Uterus (tissue), 3 donors: ENCODE measurements at regions not wholly inside any gene's neighbourhood (a gene's known extent, or its start where the extent isn't known, plus 50 kb on each side); places are given as distances from the start of the nearest gene placed in this dataset.
"Not testable (repeated sequence)": the region's sequence is repeated elsewhere in the genome, so short reads cannot be mapped to it uniquely, and the experiment has no call there.

Experiments
- DNase-seq, 2 donors: peaks; one replicate each; pipeline ENCODE4 v3.0.0-alpha.2; 2019 to 2020
- H3K27ac ChIP-seq, 2 donors: fragments of 200-600 bp; sonication (generic); 1 replicate in 1 of 2; 2 replicates in 1 of 2; pipeline ENCODE4 v1.5.1; 2016 to 2018
- H3K27me3 ChIP-seq, 2 donors: fragments of 200-600 bp; sonication (generic); one replicate each; pipeline ENCODE4 v1.5.1; 2018 to 2019; ENCODE audit warnings: control low read depth in 1 of 2
- H3K36me3 ChIP-seq, 2 donors: fragments of 200-600 bp; sonication (generic); one replicate each; pipeline ENCODE4 v1.5.1; 2019; ENCODE audit warnings: control low read depth in 1 of 2
- H3K4me1 ChIP-seq, 2 donors: fragments of 200-600 bp; sonication (generic); one replicate each; pipeline ENCODE4 v1.5.1; 2018 to 2019; ENCODE audit warnings: control low read depth in 1 of 2
- H3K4me3 ChIP-seq, 2 donors: fragments of 200-600 bp; sonication (generic); 1 replicate in 1 of 2; 2 replicates in 1 of 2; pipeline ENCODE4 v1.5.1; 2018 to 2019; ENCODE audit warnings: mild to moderate bottlenecking in 1 of 2
- H3K9me3 ChIP-seq, 2 donors: fragments of 200-600 bp; sonication (generic); one replicate each; pipeline ENCODE4 v1.5.1; 2019; ENCODE audit warnings: control low read depth in 1 of 2
- POLR2A ChIP-seq, 2 donors: fragments of 450-650 bp; IDR thresholded peaks; one replicate each; pipeline ENCODE4 v1.6.1; 2016; ENCODE audit warnings: antibody characterized with exemption in 2 of 2, mild to moderate bottlenecking in 1 of 2, moderate library complexity in 1 of 2
- intact Hi-C: fragments of 100-400 bp; cut with DNase I; formaldehyde crosslinking; loops from one replicate; pipeline ENCODE4 v1.15.1; 2023; ENCODE audit warnings: low total_unique reads
- TF ChIP-seq, protein P1 (sequence below), 4 experiments: fragments of 200-600 bp in 2 of 4; fragments of 450-650 bp in 2 of 4; sonication (generic) in 2 of 4; IDR thresholded peaks; one replicate each; pipeline ENCODE4 v1.5.1; 2016 to 2019; ENCODE audit warnings: antibody characterized with exemption in 4 of 4, mild to moderate bottlenecking in 2 of 4, moderate library complexity in 1 of 4
- donor health status: DM: yes; HTN: yes; CAD: no.

- Histone ChIP-seq H3K27me3 (no peaks in the 10 kb centered on the region), H3K27ac (no peak overlapping the region), H3K4me3 (no peak overlapping the region), H3K9me3 (no peaks in the 10 kb centered on the region), H3K4me1 (no peaks in the 10 kb centered on the region), H3K36me3 (no peaks in the 10 kb centered on the region)
- DNase-seq, result no peak
- intact Hi-C loops, result no loop called here
- no peak for TF ChIP-seq POLR2A (IDR thresholded peaks at IDR 0.05)
- TF ChIP-seq, protein P1, sequence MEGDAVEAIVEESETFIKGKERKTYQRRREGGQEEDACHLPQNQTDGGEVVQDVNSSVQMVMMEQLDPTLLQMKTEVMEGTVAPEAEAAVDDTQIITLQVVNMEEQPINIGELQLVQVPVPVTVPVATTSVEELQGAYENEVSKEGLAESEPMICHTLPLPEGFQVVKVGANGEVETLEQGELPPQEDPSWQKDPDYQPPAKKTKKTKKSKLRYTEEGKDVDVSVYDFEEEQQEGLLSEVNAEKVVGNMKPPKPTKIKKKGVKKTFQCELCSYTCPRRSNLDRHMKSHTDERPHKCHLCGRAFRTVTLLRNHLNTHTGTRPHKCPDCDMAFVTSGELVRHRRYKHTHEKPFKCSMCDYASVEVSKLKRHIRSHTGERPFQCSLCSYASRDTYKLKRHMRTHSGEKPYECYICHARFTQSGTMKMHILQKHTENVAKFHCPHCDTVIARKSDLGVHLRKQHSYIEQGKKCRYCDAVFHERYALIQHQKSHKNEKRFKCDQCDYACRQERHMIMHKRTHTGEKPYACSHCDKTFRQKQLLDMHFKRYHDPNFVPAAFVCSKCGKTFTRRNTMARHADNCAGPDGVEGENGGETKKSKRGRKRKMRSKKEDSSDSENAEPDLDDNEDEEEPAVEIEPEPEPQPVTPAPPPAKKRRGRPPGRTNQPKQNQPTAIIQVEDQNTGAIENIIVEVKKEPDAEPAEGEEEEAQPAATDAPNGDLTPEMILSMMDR (IDR thresholded peaks at IDR 0.05), result no peak
These were observed 465.4 kb downstream of the SETD4 start for GRCh38 chr21:35594905-35595304.

DNA sequence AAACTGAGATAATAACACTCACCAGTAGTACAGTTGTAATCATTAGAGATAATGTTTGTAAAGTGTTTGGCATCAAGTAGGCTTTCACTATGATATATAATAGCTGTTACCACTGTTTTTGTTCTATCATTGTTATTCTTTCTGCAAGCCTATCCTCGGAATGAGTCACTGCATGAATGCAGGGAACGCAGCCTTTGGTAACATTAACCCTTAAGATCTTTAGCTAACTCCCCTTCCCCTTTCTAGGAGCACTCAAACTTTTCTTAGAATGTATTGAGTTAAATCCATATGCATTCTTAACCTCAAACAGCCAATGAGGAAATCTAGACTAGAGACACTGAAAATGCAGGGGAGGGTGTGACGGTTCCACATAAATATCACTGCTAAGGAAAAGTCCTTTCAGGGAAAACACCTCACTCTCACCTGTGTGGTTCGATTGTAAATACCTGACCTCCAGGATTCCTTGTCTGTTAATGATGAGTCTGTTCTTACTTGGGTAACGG is 467.3 kb downstream of the SETD4 start:
- TF ChIP-seq POLR2A (IDR thresholded peaks at IDR 0.05), result no peak
- intact Hi-C loops, result no loop called here
- H3K27ac ChIP-seq, result no peak overlapping the region

DNA sequence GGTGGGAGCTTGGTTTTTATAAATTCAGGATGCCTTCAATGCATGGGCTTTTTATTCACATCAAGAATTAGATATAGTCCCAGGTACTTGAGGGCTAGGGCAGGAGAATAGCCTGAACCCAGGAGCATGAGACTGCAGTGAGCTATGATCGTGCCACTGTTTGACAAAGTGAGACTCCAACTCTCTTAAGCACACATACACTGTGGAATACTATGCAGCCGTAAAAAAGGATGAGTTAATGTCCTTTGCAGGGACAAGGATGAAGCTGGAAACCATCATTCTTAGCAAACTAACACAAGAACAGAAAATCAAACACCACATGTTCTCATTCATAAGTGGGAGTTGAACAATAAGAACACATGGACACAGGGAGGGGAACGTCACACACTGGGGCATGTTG is 470.0 kb downstream of the SETD4 start:
- intact Hi-C loops, DNase-seq, H3K9me3 ChIP-seq, H3K4me1 ChIP-seq, H3K27ac ChIP-seq, H3K36me3 ChIP-seq, H3K4me3 ChIP-seq, H3K27me3 ChIP-seq: not testable (repeated sequence)

More for the DNA sequence above, 467.3 kb downstream of the SETD4 start:
- Histone ChIP-seq H3K4me3 (no peak overlapping the region), H3K4me1 (no peaks in the 10 kb centered on the region), H3K9me3 (no peaks in the 10 kb centered on the region), H3K27me3 (no peaks in the 10 kb centered on the region), H3K36me3 (no peaks in the 10 kb centered on the region)
- DNase-seq, result no peak

DNA sequence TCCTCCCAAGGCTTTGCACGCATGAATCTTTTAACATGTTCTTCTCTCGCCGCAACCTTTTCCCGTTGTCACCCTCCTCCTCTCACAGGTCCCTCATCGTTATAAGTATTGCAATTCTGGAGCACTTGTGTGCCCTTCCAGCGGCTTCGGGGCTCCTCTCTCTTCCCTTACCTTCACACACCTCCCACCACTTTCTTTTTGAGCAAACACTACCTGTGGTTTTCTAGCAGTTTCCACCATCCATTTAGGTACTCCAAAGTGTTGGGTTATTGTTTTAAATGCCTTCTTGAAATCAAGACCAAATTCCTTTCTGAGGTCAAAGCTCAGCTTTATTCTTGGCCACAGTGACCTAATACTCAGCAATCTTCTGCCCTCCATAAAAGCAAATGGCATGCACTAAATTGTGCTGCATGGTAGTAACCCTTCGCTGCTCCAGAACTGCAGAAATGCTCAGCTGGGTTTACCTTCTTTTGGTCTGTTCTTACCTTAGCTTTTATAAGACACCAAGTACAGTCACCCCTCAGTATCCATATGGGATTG is 472.4 kb downstream of the SETD4 start:
- H3K27me3 ChIP-seq, result no peaks in the 10 kb centered on the region
- TF ChIP-seq POLR2A (IDR thresholded peaks at IDR 0.05), result no peak
- TF ChIP-seq, protein P1 (IDR thresholded peaks at IDR 0.05), result no peak
- intact Hi-C loops, result no loop called here
- no peak for DNase-seq
- H3K9me3 ChIP-seq, result no peaks in the 10 kb centered on the region
- H3K4me3 ChIP-seq, result no peak overlapping the region
- H3K4me1 ChIP-seq, result no peaks in the 10 kb centered on the region
- H3K27ac ChIP-seq, result no peak overlapping the region
- no peaks in the 10 kb centered on the region for H3K36me3 ChIP-seq

DNA sequence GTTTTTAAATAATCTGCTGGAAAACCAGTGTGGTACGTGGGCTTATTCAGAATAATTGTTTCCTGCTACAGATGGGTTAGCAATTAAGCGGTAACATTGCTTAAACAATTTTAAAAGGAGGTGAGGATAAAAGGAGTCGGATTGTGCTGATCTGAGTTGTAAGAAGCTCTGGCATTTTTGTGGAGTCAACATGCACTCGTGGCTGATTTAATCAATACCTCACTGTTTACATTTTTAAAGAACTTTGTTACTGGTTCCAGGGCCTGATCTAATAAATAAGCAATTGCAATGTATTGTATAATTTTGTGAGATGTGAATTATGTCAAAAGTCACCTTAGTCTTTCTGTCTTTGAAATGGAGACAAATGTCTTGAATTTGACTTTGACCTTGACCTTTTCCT is 474.0 kb downstream of the SETD4 start:
- no peaks in the 10 kb centered on the region for H3K36me3 ChIP-seq
- no peaks in the 10 kb centered on the region for H3K9me3 ChIP-seq
- H3K27me3 ChIP-seq, result no peaks in the 10 kb centered on the region
- DNase-seq, result no peak
- intact Hi-C loops, result no loop called here
- no peak overlapping the region for H3K4me3 ChIP-seq
- no peaks in the 10 kb centered on the region for H3K4me1 ChIP-seq
- no peak overlapping the region for H3K27ac ChIP-seq
- TF ChIP-seq POLR2A (IDR thresholded peaks at IDR 0.05), result no peak
- TF ChIP-seq, protein P1 (IDR thresholded peaks at IDR 0.05), result no peak

GRCh38 chr21:35585878-35586277 is 474.4 kb downstream of the SETD4 start:
- no peaks in the 10 kb centered on the region for H3K4me1 ChIP-seq
- no peak overlapping the region for H3K4me3 ChIP-seq
- H3K27ac ChIP-seq, result no peak overlapping the region
- intact Hi-C loops, result no loop called here
- H3K9me3 ChIP-seq, result no peaks in the 10 kb centered on the region
- no peak for DNase-seq
- no peaks in the 10 kb centered on the region for H3K36me3 ChIP-seq
- no peaks in the 10 kb centered on the region for H3K27me3 ChIP-seq
- TF ChIP-seq, protein P1 (IDR thresholded peaks at IDR 0.05), result no peak
- no peak for TF ChIP-seq POLR2A (IDR thresholded peaks at IDR 0.05)
